Hepatocyte (in vitro differentiated cells): ENCODE measurements at regions not wholly inside any gene's neighbourhood (a gene's known extent, or its start where the extent isn't known, plus 50 kb on each side); places are given as distances from the start of the nearest gene placed in this dataset.

Experiments used
- DNase-seq: peaks from one replicate; pipeline ENCODE4 v3.0.0-alpha.2; 2016; ENCODE audit warnings: low spot score
- H2AFZ ChIP-seq: fragments of 200-600 bp; sonication (generic); 2 replicates; pipeline ENCODE4 v1.6.0; 2016; ENCODE audit warnings: antibody characterized with exemption, mild to moderate bottlenecking
- H3K27ac ChIP-seq: fragments of 200-600 bp; sonication (generic); 2 replicates; pipeline ENCODE4 v1.5.1; 2016; ENCODE audit warnings: mild to moderate bottlenecking
- H3K27me3 ChIP-seq: fragments of 200-600 bp; sonication (generic); 2 replicates; pipeline ENCODE4 v1.6.1; 2016
- H3K36me3 ChIP-seq: fragments of 200-600 bp; sonication (generic); replicated peaks from 2 replicates; pipeline ENCODE4 v1.5.1; 2016; ENCODE audit warnings: low read depth; ENCODE audit not compliant: insufficient read depth
- H3K4me1 ChIP-seq: fragments of 200-600 bp; sonication (generic); 2 replicates; pipeline ENCODE4 v1.5.1; 2016; ENCODE audit warnings: mild to moderate bottlenecking, moderate library complexity; ENCODE audit not compliant: insufficient read depth
- H3K4me2 ChIP-seq: fragments of 200-600 bp; sonication (generic); 2 replicates; pipeline ENCODE4 v1.6.0; 2016
- H3K4me3 ChIP-seq: fragments of 200-600 bp; sonication (generic); 2 replicates; pipeline ENCODE4 v1.5.1; 2016; ENCODE audit warnings: mild to moderate bottlenecking
- H3K79me2 ChIP-seq: fragments of 200-600 bp; sonication (generic); 2 replicates; pipeline ENCODE4 v1.6.0; 2017; ENCODE audit warnings: mild to moderate bottlenecking
- H3K9me2 ChIP-seq: fragments of 200-600 bp; sonication (generic); replicated peaks from 2 replicates; pipeline ENCODE4 v1.6.0; 2017; ENCODE audit warnings: mild to moderate bottlenecking; ENCODE audit not compliant: insufficient read depth
- H3K9me3 ChIP-seq: fragments of 200-600 bp; sonication (generic); 2 replicates; pipeline ENCODE4 v1.5.1; 2016; ENCODE audit warnings: low read depth, mild to moderate bottlenecking
- H4K20me1 ChIP-seq: fragments of 200-600 bp; sonication (generic); 2 replicates; pipeline ENCODE4 v1.6.0; 2016; ENCODE audit warnings: mild to moderate bottlenecking; ENCODE audit not compliant: insufficient read depth, poor library complexity, severe bottlenecking
- CTCF ChIP-seq: fragments of 200-600 bp; sonication (generic); IDR thresholded peaks from 2 replicates; pipeline ENCODE4 v1.5.1; 2016; ENCODE audit warnings: antibody characterized with exemption, mild to moderate bottlenecking; ENCODE audit not compliant: poor library complexity
- EZH2 ChIP-seq: fragments of 200-600 bp; sonication (generic); IDR thresholded peaks from 2 replicates; pipeline ENCODE4 v1.6.1; 2016; ENCODE audit warnings: antibody characterized with exemption, mild to moderate bottlenecking, borderline replicate concordance
- EZH2phosphoT487 ChIP-seq: fragments of 200-600 bp; sonication (generic); IDR thresholded peaks from one replicate; pipeline ENCODE4 v1.6.1; 2018; ENCODE audit warnings: antibody characterized with exemption, mild to moderate bottlenecking, low read depth, moderate library complexity; ENCODE audit not compliant: unreplicated experiment, severe bottlenecking
- WGBS: methylation state at CpG from one replicate; pipeline ENCODE4 v1.1.6; 2016; ENCODE audit warnings: low lambda C conversion rate; ENCODE audit errors: missing lambda C conversion rate; 5-methylcytosine and 5-hydroxymethylcytosine counted together

- DNase-seq: no peak
- no peaks in the 10 kb centered on the region for H3K79me2 ChIP-seq
- H3K27ac ChIP-seq: no peak overlapping the region
- H3K27me3 ChIP-seq: no peaks in the 10 kb centered on the region
- H2AFZ ChIP-seq: no peak overlapping the region
- H4K20me1 ChIP-seq: no peaks in the 10 kb centered on the region
- H3K4me3 ChIP-seq: no peak overlapping the region
- no peaks in the 10 kb centered on the region for H3K9me3 ChIP-seq
- no peaks in the 10 kb centered on the region for H3K9me2 ChIP-seq
- TF ChIP-seq EZH2 (no peak), EZH2phosphoT487 (no peak), CTCF (no peak)
- WGBS: 95% methylated on average over 32 of the region's 32 CpGs
- no peaks in the 10 kb centered on the region for H3K4me1 ChIP-seq
- no peak overlapping the region for H3K4me2 ChIP-seq
- H3K36me3 ChIP-seq: no peaks in the 10 kb centered on the region
Measured at GRCh38 chr2:131656816-131657633, 129.3 kb downstream of the CCDC74A start.

GRCh38 chr2:131657895-131658768 is 130.4 kb downstream of the CCDC74A start:
- TF ChIP-seq EZH2phosphoT487: no peak
- no peak for TF ChIP-seq EZH2
- no peak for TF ChIP-seq CTCF
- no peak for DNase-seq
- Histone ChIP-seq H4K20me1 (no peaks in the 10 kb centered on the region), H2AFZ (no peak overlapping the region), H3K9me2 (no peaks in the 10 kb centered on the region), H3K79me2 (no peaks in the 10 kb centered on the region), H3K36me3 (no peaks in the 10 kb centered on the region), H3K9me3 (no peaks in the 10 kb centered on the region), H3K4me2 (no peak overlapping the region), H3K4me3 (no peak overlapping the region), H3K27me3 (no peaks in the 10 kb centered on the region), H3K4me1 (no peaks in the 10 kb centered on the region), H3K27ac (no peak overlapping the region)
- 98% methylated on average over 44 of the region's 49 CpGs for WGBS

- Histone ChIP-seq H4K20me1 (no peaks in the 10 kb centered on the region), H3K4me2 (no peak overlapping the region), H3K4me1 (no peaks in the 10 kb centered on the region), H3K9me2 (no peaks in the 10 kb centered on the region), H3K9me3 (no peaks in the 10 kb centered on the region), H3K27ac (no peak overlapping the region), H3K27me3 (no peaks in the 10 kb centered on the region), H3K36me3 (no peaks in the 10 kb centered on the region), H3K4me3 (no peak overlapping the region), H2AFZ (no peak overlapping the region), H3K79me2 (no peaks in the 10 kb centered on the region)
- no peak for DNase-seq
- TF ChIP-seq EZH2 (no peak), EZH2phosphoT487 (no peak), CTCF (no peak)
- 99% methylated on average over 11 of the region's 16 CpGs for whole genome bisulfite sequencing
Measured at GRCh38 chr2:131658769-131659131, 131.1 kb downstream of the CCDC74A start.
